ENCODE measurements at regions not wholly inside any gene's neighbourhood (a gene's known extent, or its start where the extent isn't known, plus 50 kb on each side); places are given as distances from the start of the nearest gene placed in this dataset.

- TF ChIP-seq ZEB1 (IDR thresholded peaks at IDR 0.05; ENCODE audit: insufficient replicate concordance, low read depth), result no peak
- no peak for TF ChIP-seq EZH2 (conservative IDR thresholded peaks at IDR 0.05; ENCODE audit: low read depth, low read length)
- TF ChIP-seq RERE (CRISPR knock-in tag; IDR thresholded peaks at IDR 0.05; ENCODE audit: low read depth), result no peak
- no peak for TF ChIP-seq ZNF841 (CRISPR knock-in tag; IDR thresholded peaks at IDR 0.05; ENCODE audit: borderline replicate concordance)
- no peak for TF ChIP-seq HINFP (CRISPR knock-in tag; IDR thresholded peaks at IDR 0.05; ENCODE audit: low read depth)
- no peak for TF ChIP-seq NFE2L1 (CRISPR knock-in tag; IDR thresholded peaks at IDR 0.05; ENCODE audit: borderline replicate concordance)
- TF ChIP-seq RXRA (CRISPR knock-in tag; IDR thresholded peaks at IDR 0.05), result no peak
- TF ChIP-seq EP300 (IDR thresholded peaks at IDR 0.05; ENCODE audit: low read depth in 2 of 2, low read length in 2 of 2), result no peak
- no peak for TF ChIP-seq EP300 (CRISPR knock-in tag; IDR thresholded peaks at IDR 0.05; ENCODE audit: borderline replicate concordance)
- TF ChIP-seq ATF4 (CRISPR knock-in tag; IDR thresholded peaks at IDR 0.05), result no peak
- TF ChIP-seq ZSCAN5A (CRISPR knock-in tag; IDR thresholded peaks at IDR 0.05; ENCODE audit: borderline replicate concordance), result no peak
- TF ChIP-seq CTCF (CRISPR knock-in tag; IDR thresholded peaks at IDR 0.05), result no peak
- TF ChIP-seq YY1 (IDR thresholded peaks at IDR 0.05; ENCODE audit: insufficient read depth, insufficient replicate concordance, low read depth, low read length), result no peak
Observed at GRCh38 chr6:48378884-48379407, 267.9 kb upstream of the PTCHD4 start.
